Middle frontal gyrus (tissue), 1 donor: ENCODE measurements at regions not wholly inside any gene's neighbourhood (a gene's known extent, or its start where the extent isn't known, plus 50 kb on each side); places are given as distances from the start of the nearest gene placed in this dataset.

ENCODE experiments used
- DNase-seq: peaks from one replicate; pipeline ENCODE4 v3.0.0-alpha.2; 2015; ENCODE audit warnings: low spot score; ENCODE audit errors: extremely low spot score

DNA sequence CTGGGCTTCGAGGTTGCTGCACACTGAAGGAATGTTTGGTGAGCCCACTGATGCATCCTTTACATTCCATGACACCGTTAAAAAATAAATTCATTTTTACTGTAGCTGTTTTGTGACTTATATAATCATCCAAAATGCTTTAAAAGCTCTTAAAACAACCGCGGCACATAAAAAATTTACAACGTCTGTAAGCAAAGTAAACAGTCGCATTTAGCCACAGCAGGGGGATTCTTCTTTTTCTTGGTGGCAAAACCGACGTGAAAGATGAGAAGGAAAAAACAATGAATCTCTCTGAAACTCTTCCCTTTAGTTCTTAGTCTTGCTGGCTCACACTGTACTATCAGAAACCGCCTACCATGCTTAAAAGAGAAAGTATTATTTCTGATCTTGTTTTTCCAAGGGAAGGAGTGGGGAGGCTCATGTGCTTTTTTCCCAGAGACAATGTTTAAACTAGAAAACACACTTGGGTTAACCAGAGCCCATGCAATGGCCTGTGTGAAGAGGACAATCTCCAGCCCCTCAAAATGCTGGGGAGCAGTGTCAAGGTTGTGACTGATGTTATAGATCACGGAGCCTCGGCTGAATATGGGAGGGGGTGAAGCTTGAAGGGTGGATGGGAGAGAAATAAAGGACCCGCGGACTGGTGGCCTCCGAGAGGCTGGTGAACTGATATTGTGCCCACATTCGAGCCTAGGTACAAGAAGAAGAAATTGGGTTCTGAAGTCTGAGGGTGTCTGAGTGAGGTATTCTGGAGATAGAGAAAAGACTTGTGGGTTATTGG, 91.1 kb downstream of the IRF8 start:
- no peak for DNase-seq

GRCh38 chr16:85990861-85991301, 91.9 kb downstream of the IRF8 start:
- no peak for DNase-seq

GRCh38 chr16:85991425-85991824, 92.5 kb downstream of the IRF8 start:
- DNase-seq: no peak

GRCh38 chr16:85991856-85992255, 92.9 kb downstream of the IRF8 start:
- no peak for DNase-seq

DNA sequence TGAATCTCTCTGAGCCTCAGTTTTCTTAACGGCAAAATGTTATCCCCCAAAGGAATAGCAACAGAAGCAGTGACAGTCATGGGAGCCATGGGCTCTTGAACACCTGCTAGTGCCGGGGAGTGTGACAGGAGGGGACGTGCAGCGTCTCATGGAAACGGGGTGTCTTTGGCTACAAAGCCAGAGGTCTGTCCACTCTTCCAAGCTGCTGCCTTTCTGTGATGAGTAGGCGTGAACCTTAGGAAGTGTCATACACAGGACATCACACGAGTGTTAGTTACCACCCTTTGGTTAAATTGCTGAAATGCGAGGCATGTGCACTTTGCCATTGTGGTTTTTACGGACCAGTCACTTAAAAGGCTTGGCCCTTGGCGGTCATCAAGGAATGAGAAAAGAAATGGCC, 93.4 kb downstream of the IRF8 start:
- DNase-seq: no peak

DNA sequence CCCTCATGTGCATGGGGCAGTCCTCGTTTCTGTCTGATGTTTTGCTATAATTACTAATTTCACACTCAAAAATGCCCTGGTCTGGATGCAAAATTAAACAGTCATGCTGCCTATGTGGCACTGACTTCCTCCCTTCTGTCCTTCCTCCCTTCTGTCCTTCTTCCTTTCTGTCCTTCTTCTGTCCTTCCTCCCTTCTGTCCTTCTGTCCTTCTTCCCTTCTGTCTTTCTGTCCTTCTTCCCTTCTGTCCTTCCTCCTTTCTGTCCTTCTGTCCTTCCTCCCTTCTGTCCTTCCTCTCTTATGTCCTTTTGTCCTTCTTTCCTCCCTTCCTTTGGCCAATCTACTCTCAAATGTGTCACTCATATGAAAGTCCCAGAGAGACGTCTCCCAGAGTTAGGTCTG, 93.8 kb downstream of the IRF8 start:
- DNase-seq: no peak

- DNase-seq: no peak
Observed at GRCh38 chr16:85994492-85995490, 95.8 kb downstream of the IRF8 start.

DNA sequence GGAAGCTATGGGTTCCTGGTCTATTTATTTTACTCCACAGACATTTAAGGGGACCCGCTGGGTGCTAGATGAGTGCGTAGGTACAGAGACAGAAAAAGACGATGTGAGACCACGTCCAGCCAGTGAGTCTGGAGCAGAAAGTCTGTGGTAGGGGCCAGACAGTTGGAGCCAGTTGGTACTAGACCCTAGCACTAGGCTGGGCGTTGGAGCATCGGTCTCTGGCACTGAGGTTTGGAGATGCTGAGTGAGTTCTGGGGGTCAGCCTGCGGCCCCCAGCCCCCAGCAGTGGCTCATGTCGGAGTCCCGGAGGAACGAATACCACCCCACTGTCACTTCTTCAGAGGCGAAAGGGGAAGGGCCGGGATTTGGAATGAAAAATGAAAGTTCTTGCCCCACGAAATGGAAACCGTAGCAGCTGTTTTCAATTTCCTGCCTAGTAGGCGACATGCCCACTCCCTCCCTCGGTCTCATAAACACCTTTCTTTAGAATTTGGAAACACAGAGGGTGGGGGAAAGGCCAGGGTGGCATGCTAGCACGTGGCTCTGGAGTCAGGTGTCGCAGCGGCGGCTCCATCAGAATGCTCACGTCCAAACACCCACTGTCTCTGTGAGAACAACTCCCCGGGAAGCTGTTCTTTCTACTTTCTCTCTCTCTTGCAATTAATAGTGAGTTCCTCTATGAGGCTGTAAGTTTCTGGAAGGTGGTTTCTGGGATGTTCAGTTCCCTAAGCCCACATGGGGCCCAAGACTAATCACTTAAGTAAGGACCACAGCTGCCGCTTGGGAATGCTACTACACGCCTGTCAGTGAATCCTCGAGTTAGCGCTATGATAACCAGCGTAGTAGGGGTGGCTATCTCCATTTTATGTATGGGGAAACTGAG, 96.8 kb downstream of the IRF8 start:
- no peak for DNase-seq

GRCh38 chr16:85996843-85997242, 97.9 kb downstream of the IRF8 start:
- no peak for DNase-seq

DNA sequence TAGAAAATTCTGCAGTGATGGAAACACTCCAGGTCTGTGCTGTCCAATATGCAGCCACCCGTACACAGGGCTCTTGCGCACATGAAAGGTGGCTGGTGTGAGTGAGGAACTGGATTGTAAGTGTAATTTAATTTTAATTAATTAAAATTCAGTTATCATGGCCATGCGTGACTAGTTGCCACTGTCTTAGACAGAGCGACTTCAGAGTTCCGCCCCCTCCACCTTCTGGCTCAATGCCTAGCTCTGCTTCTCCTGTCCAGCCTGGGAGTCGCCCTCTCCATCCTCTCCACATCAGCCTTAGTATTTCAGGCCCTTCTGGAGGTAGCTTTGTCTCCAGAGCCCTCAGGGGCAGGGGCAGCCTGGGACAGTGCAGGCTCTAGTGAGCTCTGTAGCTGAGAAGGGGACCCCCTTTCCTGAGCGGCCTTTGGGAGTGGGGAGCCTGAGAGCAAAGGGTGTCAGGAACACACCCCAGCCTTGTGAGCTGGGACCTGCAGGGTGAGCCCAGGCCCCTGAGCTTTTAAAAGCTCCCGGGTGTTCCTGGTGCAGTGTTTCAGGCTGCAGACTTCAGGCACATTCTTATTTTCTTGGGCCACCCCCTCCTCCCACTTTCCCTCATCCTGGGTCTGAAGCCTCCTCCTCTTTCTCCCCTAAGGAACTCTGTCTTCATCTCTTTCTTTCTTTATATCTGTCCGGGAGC, 99.4 kb downstream of the IRF8 start:
- no peak for DNase-seq

DNA sequence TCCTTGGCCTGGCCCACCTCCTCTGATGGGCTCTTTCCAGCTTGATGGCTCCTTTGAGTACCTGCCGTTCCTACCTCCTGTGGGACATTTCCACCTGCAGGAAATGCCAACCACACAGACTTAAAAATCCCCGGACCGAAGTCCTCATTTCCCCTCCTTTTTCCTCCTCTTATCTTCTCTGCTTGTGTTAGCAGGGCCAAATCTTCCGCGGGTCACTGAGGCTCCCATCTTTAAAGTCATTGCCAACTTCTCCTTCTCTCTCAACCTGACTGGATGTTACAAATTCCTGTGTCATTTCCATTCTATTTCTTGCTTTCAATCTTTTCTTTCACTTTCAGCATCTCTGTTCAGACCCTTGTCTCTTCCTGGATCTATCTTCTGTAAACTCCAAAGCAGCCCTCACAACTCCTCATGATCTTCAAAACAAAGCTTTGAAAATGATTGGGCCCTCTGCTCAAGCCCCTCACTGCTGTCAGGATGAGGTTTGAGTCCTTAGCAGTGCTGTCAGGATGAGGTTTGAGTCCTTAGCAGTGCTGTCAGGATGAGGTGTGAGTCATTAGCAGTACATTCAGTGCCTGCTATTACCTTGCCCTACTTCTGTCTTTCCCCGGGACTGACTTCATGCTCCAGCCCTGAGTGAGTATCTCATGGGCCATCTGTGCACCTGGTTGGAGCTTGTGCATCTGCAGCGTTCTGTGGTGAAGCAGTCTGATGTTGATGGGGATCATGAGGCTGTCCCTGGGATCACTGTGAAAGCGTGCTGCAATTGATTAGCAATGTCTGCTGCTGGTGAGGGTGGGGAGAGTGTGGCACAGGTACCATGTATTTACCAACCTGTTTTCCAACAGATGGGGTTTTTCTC, 100.1 kb downstream of the IRF8 start:
- DNase-seq: no peak

GRCh38 chr16:85999778-86000177, 100.8 kb downstream of the IRF8 start:
- no peak for DNase-seq

- DNase-seq: no peak
Observed at GRCh38 chr16:86002178-86002900, 103.4 kb downstream of the IRF8 start.

GRCh38 chr16:86007524-86007923, 108.6 kb downstream of the IRF8 start:
- DNase-seq: no peak

DNA sequence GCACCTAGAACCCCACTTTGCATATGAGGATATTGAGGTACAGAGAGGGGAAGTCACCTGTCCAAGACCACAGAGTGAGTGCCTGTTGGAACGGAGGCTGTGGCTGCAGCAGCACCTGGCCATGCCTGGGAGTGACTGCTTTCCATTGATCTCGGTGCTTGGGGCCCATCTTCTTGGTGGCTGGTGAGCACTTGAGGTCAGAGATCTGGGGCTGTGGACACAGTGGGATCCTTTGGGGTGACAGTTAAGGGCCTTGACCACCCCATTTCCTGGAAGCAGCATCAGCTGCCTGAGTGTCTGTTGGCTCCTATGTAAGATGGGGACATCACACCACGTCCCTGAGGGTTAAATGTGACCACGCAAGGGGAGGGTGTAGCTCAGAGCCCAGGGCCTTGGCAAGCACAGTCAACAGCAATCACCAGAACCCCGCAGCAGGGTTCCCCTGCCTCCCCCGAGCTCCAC, 111.7 kb downstream of the IRF8 start:
- DNase-seq: no peak

GRCh38 chr16:86011532-86011931, 112.6 kb downstream of the IRF8 start:
- no peak for DNase-seq

DNA sequence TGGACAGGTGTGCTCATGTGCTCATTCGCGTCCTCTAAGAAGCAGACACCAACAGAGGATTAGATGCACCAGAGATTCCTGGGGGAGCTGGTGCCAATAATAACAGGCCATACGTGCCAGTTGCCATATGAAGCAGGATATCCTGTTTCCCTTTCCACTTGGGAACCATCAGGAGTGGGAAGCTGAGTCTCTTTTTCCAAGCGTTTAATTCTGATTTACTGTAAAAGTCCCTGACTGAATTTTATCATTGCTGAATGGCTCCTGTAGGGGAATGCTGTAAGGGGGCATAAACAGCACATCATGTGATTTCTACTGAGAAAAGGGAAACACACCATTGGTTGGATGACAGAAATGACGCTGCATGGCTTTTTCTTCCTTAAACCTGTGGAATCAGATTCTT, 113.3 kb downstream of the IRF8 start:
- DNase-seq: no peak

GRCh38 chr16:86013867-86014266, 114.9 kb downstream of the IRF8 start:
- DNase-seq: no peak

DNA sequence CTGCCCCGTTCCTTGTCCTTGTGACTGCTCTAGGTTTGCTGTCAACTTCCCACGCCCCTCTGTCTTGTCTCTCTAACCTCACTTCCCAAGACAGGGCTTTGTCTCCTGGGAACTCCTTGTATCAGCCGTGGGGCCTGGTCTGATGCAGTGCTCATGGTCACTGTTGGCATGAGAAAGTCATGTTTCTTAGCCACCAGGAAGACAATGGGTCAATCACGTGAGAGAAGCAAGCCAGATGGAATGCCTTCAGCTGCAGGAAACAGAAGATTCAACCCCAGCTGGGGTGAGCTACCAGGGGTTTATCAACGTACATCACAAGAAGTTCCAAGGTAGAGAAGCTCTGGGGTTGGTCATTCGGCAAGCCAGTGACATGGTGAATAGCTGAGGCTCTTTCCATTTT, 116.6 kb downstream of the IRF8 start:
- no peak for DNase-seq
